Panc1 (cell line): ENCODE measurements at regions not wholly inside any gene's neighbourhood (a gene's known extent, or its start where the extent isn't known, plus 50 kb on each side); places are given as distances from the start of the nearest gene placed in this dataset.

Experiments
- ATAC-seq: fragments of 200-7000 bp; cut with Tn5 transposase; 2 replicates; pipeline ENCODE4 v1.9.1; 2020; ENCODE audit warnings: mild to moderate bottlenecking, moderate library complexity
- BruUV-seq: library from RNA; stranded (reverse); fragments of 400-500 nt; replicated peaks from 2 replicates; lab custom pipeline; 2021; lab: Mats Ljungman, UMichigan
- CTCF ChIA-PET: fragments of 300-600 bp; sonication (Branson Sonifier 250); formaldehyde crosslinking; loops from one replicate; lab custom pipeline; 2022; ENCODE audit warnings: antibody characterized with exemption; lab: Charles Lee
- POLR2A ChIA-PET: fragments of 300-600 bp; sonication (Branson Sonifier 250); formaldehyde crosslinking; loops from one replicate; lab custom pipeline; 2022; ENCODE audit warnings: antibody characterized with exemption; lab: Charles Lee
- DNase-seq: peaks from one replicate; pipeline ENCODE4 v3.0.0-alpha.2; 2010; ENCODE audit warnings: low read depth, low spot score
- H3K27ac ChIP-seq: 2 replicates; pipeline ENCODE4 v1.5.1; 2011; ENCODE audit warnings: mild to moderate bottlenecking, low read length, inconsistent platforms
- H3K27me3 ChIP-seq: fragments of 200-500 bp; sonication (Bioruptor generic); 2 replicates; pipeline ENCODE4 v1.6.0; 2014; ENCODE audit warnings: low read length, inconsistent platforms; ENCODE audit not compliant: control insufficient read depth, insufficient read depth
- H3K36me3 ChIP-seq: fragments of 200-500 bp; sonication (Bioruptor generic); 2 replicates; pipeline ENCODE4 v1.5.1; 2014; ENCODE audit warnings: inconsistent platforms, mild to moderate bottlenecking, low read length, moderate library complexity; ENCODE audit not compliant: control insufficient read depth, insufficient read depth
- H3K4me1 ChIP-seq: 2 replicates; pipeline ENCODE4 v1.5.1; 2011; ENCODE audit warnings: inconsistent platforms, mild to moderate bottlenecking, low read length, moderate library complexity; ENCODE audit not compliant: control insufficient read depth, insufficient read depth
- H3K4me3 ChIP-seq, 2 experiments: 2 replicates each; pipeline ENCODE4 v1.5.1; 2011 to 2012; ENCODE audit warnings: low read depth in 2 of 2, low read length in 2 of 2, mild to moderate bottlenecking in 2 of 2, inconsistent platforms in 1 of 2, moderate library complexity in 1 of 2
- H3K9me3 ChIP-seq: fragments of 200-500 bp; sonication (Bioruptor generic); 2 replicates; pipeline ENCODE4 v1.5.1; 2014; ENCODE audit warnings: low read depth, mild to moderate bottlenecking, inconsistent platforms, low read length, moderate library complexity; ENCODE audit not compliant: control insufficient read depth, insufficient read depth
- POLR2AphosphoS5 ChIP-seq: IDR thresholded peaks from 2 replicates; pipeline ENCODE4 v1.6.1; 2012; ENCODE audit warnings: mild to moderate bottlenecking, low read depth, low read length, moderate library complexity
- SIN3A ChIP-seq: IDR thresholded peaks from 2 replicates; pipeline ENCODE4 v1.6.1; 2012; ENCODE audit warnings: low read depth, mild to moderate bottlenecking, low read length, moderate library complexity, borderline replicate concordance; ENCODE audit not compliant: insufficient read depth
- TCF7L2 ChIP-seq: IDR thresholded peaks from 2 replicates; pipeline ENCODE4 v1.6.1; 2011; ENCODE audit warnings: mild to moderate bottlenecking, low read depth, low read length, inconsistent platforms
- in situ Hi-C: cut with HindIII; loops from 2 replicates; pipeline ENCODE4 v1.10.0; 2016; ENCODE audit warnings: low sequenced_read_pairs, low pct_unique_long_range_greater_than_20kb
- intact Hi-C: fragments of 100-400 bp; cut with micrococcal nuclease; formaldehyde crosslinking; loops from one replicate; pipeline ENCODE4 v1.10.0; 2022; ENCODE audit not compliant: unreplicated experiment
- TF ChIP-seq, protein P1 (sequence below): fragments of 450-650 bp; IDR thresholded peaks from 2 replicates; pipeline ENCODE4 v1.5.1; 2017; ENCODE audit warnings: mild to moderate bottlenecking
- TF ChIP-seq, protein P2 (sequence below), 2 experiments: IDR thresholded peaks; 2 replicates each; pipeline ENCODE4 v1.6.1; 2011 to 2012; ENCODE audit warnings: low read depth in 2 of 2, control low read depth in 1 of 2, low read length in 1 of 2, mild to moderate bottlenecking in 1 of 2, moderate library complexity in 1 of 2; ENCODE audit not compliant: insufficient read depth in 1 of 2

DNA sequence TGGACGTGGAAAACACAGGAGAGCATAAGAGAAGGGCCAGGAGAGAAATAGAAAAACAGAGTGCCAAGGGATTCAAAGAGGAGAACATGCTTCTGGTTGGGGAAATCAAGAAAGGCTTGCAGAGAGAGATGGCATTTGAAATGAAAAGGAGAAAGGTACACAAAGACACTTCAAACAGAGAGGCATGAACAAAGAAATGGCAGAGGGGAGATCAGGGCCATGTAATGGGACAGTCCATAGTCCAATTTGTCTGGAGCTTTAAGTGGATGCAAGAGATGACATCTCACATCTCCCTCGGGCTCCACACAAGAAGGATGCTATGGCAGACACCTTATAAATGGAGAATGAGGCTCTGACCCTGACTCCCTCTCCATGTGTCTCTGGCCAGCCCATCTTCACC, 331.1 kb downstream of the MLLT3 start:
- no peaks in the 10 kb centered on the region for H3K27me3 ChIP-seq
- H3K4me3 ChIP-seq: no peak overlapping the region
- no peaks in the 10 kb centered on the region for H3K36me3 ChIP-seq
- no peaks in the 10 kb centered on the region for H3K9me3 ChIP-seq
- POLR2A ChIA-PET: no interaction called here
- CTCF ChIA-PET: no interaction called here
- no peak overlapping the region for H3K27ac ChIP-seq
- ATAC-seq (no peak), DNase-seq (no peak)
- in situ Hi-C loops (no loop called here), intact Hi-C loops (no loop called here)
- no peaks in the 10 kb centered on the region for H3K4me1 ChIP-seq
- TF ChIP-seq POLR2AphosphoS5 (no peak), TCF7L2 (no peak), SIN3A (no peak)
- TF ChIP-seq, protein P1, sequence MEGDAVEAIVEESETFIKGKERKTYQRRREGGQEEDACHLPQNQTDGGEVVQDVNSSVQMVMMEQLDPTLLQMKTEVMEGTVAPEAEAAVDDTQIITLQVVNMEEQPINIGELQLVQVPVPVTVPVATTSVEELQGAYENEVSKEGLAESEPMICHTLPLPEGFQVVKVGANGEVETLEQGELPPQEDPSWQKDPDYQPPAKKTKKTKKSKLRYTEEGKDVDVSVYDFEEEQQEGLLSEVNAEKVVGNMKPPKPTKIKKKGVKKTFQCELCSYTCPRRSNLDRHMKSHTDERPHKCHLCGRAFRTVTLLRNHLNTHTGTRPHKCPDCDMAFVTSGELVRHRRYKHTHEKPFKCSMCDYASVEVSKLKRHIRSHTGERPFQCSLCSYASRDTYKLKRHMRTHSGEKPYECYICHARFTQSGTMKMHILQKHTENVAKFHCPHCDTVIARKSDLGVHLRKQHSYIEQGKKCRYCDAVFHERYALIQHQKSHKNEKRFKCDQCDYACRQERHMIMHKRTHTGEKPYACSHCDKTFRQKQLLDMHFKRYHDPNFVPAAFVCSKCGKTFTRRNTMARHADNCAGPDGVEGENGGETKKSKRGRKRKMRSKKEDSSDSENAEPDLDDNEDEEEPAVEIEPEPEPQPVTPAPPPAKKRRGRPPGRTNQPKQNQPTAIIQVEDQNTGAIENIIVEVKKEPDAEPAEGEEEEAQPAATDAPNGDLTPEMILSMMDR: no peak
- TF ChIP-seq, protein P2, sequence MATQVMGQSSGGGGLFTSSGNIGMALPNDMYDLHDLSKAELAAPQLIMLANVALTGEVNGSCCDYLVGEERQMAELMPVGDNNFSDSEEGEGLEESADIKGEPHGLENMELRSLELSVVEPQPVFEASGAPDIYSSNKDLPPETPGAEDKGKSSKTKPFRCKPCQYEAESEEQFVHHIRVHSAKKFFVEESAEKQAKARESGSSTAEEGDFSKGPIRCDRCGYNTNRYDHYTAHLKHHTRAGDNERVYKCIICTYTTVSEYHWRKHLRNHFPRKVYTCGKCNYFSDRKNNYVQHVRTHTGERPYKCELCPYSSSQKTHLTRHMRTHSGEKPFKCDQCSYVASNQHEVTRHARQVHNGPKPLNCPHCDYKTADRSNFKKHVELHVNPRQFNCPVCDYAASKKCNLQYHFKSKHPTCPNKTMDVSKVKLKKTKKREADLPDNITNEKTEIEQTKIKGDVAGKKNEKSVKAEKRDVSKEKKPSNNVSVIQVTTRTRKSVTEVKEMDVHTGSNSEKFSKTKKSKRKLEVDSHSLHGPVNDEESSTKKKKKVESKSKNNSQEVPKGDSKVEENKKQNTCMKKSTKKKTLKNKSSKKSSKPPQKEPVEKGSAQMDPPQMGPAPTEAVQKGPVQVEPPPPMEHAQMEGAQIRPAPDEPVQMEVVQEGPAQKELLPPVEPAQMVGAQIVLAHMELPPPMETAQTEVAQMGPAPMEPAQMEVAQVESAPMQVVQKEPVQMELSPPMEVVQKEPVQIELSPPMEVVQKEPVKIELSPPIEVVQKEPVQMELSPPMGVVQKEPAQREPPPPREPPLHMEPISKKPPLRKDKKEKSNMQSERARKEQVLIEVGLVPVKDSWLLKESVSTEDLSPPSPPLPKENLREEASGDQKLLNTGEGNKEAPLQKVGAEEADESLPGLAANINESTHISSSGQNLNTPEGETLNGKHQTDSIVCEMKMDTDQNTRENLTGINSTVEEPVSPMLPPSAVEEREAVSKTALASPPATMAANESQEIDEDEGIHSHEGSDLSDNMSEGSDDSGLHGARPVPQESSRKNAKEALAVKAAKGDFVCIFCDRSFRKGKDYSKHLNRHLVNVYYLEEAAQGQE (IDR thresholded peaks at IDR 0.05; ENCODE audit: insufficient read depth in 1 of 2, low read depth in 2 of 2, low read length in 1 of 2): no peak
- BruUV-seq: no TSS peak

- no peak overlapping the region for H3K27ac ChIP-seq
- ChIA-PET CTCF (no interaction called here), POLR2A (no interaction called here)
- H3K9me3 ChIP-seq: no peaks in the 10 kb centered on the region
- H3K36me3 ChIP-seq: no peaks in the 10 kb centered on the region
- H3K27me3 ChIP-seq: no peaks in the 10 kb centered on the region
- TF ChIP-seq SIN3A (no peak), TCF7L2 (no peak)
- TF ChIP-seq, protein P1: no peak
- TF ChIP-seq, protein P2 (IDR thresholded peaks at IDR 0.05; ENCODE audit: insufficient read depth in 1 of 2, low read depth in 2 of 2, low read length in 1 of 2): no peak
- no TSS peak for BruUV-seq
- in situ Hi-C loops: no loop called here
- H3K4me3 ChIP-seq: no peak overlapping the region
- ATAC-seq (no peak), DNase-seq (no peak)
- H3K4me1 ChIP-seq: no peaks in the 10 kb centered on the region
- intact Hi-C loops: no loop called here
Observed at GRCh38 chr9:20290257-20290656, 332.0 kb downstream of the MLLT3 start.
